Fibroblast of mammary gland (primary cell): ENCODE measurements at regions not wholly inside any gene's neighbourhood (a gene's known extent, or its start where the extent isn't known, plus 50 kb on each side); places are given as distances from the start of the nearest gene placed in this dataset.

ENCODE experiments used
- DNase-seq: peaks from one replicate; pipeline ENCODE4 v3.0.0-alpha.2; 2010; ENCODE audit warnings: low read depth
- H3K4me3 ChIP-seq: 2 replicates; pipeline ENCODE4 v1.5.1; 2011; ENCODE audit warnings: low read depth, mild to moderate bottlenecking, low read length, moderate library complexity; ENCODE audit not compliant: control insufficient read depth
- TF ChIP-seq, protein P1 (sequence below): conservative IDR thresholded peaks from 2 replicates; pipeline ENCODE4 v1.5.1; 2011; ENCODE audit warnings: low read depth, low read length, inconsistent platforms; ENCODE audit not compliant: control insufficient read depth, insufficient read depth

DNA sequence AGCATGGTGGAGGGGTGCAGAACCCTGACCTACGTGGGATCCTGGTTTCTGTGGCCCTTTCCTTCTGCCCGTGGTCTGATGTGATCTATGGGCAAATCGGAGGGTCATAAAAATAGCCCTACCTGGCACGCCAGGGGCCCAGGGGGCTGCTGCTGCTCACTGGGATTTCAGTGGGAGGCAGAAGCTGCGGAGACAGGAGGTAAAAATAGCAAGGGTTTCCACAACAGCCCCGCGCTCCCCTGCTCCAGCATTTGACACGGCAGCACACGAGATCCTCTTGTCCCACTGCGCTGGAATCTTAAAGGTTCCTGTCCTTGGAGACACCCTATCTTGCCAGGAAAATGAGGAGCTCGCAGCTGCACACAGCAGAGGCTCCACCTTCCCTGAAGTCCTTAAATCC, 321.2 kb downstream of the CTTN start:
- TF ChIP-seq, protein P1, sequence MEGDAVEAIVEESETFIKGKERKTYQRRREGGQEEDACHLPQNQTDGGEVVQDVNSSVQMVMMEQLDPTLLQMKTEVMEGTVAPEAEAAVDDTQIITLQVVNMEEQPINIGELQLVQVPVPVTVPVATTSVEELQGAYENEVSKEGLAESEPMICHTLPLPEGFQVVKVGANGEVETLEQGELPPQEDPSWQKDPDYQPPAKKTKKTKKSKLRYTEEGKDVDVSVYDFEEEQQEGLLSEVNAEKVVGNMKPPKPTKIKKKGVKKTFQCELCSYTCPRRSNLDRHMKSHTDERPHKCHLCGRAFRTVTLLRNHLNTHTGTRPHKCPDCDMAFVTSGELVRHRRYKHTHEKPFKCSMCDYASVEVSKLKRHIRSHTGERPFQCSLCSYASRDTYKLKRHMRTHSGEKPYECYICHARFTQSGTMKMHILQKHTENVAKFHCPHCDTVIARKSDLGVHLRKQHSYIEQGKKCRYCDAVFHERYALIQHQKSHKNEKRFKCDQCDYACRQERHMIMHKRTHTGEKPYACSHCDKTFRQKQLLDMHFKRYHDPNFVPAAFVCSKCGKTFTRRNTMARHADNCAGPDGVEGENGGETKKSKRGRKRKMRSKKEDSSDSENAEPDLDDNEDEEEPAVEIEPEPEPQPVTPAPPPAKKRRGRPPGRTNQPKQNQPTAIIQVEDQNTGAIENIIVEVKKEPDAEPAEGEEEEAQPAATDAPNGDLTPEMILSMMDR, result no peak
- H3K4me3 ChIP-seq, result no peak overlapping the region
- DNase-seq, result no peak

DNA sequence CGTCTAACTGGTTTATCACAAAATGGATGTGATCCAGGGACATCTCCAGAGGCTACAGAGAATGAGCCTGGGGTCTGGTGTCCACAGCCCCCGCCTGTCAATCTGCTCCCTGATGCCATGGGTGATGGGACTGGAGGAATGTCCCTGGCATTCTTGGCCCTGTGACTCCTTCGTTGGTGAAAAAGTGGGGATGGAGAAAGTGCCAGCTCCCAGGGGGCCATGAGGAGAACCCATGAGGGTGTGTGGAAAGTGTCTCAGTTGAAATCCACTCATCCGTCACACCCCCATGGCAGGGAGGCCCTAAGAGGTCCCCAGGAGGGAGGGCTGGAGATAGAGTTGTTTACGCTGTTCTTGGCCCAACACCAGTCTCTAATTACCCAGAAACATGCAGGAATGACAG, 322.0 kb downstream of the CTTN start:
- no peak for DNase-seq
- H3K4me3 ChIP-seq, result no peak overlapping the region
- TF ChIP-seq, protein P1, result no peak

DNA sequence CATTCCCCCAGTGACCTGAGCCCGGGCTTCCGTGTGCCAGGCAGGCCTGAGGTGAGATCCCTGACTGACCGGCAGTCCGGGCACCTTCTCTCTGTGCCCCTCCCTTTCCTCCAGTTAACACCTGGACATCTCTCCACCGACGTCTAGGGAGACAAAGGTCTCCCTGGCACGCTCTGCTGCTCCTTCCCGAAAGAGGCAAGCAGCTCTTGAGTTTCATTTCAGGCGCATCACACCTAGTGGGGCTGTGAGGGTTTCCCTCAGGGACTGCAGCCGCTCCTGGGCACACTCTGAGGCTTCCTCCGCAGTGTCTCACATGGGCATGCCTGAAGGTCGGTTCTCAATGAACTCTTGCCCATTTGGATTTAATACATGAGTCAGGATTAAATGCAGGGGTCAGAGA, 322.7 kb downstream of the CTTN start:
- DNase-seq, result no peak
- H3K4me3 ChIP-seq, result no peak overlapping the region
- TF ChIP-seq, protein P1, result no peak

DNA sequence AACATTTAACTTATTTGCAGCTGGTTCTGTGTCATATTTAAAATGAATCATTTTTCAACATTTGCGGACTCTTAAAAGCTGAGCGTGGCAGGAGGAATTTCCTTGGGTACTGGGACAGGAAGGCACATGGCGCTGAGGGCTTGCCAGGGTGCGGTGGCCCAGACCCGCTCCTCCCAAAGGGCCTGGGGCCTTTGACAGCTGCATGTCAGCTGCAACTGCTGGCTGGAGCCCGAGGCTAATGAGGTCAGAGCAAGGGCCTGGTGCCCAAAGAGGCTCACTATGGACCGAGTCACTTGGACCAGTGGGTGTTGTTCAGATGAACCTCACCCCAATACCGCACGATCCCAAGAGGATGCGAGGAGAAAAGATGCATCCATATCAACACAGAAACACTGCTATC, 326.9 kb downstream of the CTTN start:
- TF ChIP-seq, protein P1, result no peak
- no peak overlapping the region for H3K4me3 ChIP-seq

DNA sequence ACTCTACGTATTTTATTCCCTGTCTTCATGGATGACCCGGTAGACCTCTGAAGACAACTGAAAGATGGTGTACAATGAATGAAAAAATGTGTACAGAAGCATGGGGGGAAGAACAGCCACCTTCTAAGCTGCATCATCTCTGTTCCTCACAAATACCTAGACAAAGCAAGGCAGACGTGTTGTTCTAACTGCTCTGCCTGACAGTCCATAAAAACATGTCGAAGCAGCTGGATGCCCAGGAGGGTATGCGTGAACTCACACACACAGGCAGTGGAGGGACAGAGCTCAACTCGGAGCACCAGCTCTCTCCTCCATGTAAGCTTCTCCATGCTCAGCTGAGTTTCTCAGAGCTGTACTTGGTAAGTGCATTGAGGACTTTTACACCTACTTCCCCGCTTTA, 327.4 kb downstream of the CTTN start:
- no peak overlapping the region for H3K4me3 ChIP-seq
- no peak for DNase-seq
- TF ChIP-seq, protein P1, result no peak

More for the DNA sequence above, 326.9 kb downstream of the CTTN start:
- no peak for DNase-seq

DNA sequence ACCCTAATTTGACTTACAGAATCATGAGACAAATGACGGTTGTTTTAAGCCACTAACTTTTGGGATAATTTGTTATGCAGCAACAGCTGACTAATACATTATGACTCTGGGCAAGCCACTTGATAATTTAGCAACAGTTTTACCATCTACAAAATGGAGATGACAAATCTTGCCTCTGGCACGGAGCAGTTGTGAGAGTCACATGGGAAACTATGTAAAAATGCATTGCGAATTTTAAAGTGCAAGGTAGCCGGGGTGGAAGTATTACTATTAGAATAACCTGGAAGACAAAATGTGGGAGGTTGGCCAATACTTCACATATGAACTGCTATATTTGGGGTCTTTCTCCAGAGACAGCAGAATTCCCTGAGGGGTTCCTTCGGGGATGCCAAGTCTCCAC, 328.7 kb downstream of the CTTN start:
- no peak overlapping the region for H3K4me3 ChIP-seq
- no peak for DNase-seq
- TF ChIP-seq, protein P1, result no peak
